GM12878 (cell line): ENCODE measurements at regions not wholly inside any gene's neighbourhood (a gene's known extent, or its start where the extent isn't known, plus 50 kb on each side); places are given as distances from the start of the nearest gene placed in this dataset.

Experiments
- ATAC-seq: fragments of 200-7000 bp; cut with Tn5 transposase; 3 replicates; pipeline ENCODE4 v1.9.1; 2020; ENCODE audit warnings: mild to moderate bottlenecking, moderate library complexity
- BruUV-seq: library from RNA; stranded (reverse); fragments of 400-500 nt; replicated peaks from 2 replicates; lab custom pipeline; 2021; lab: Mats Ljungman, UMichigan
- CTCF ChIA-PET: fragments of 300-600 bp; sonication (Branson Sonifier 250); formaldehyde crosslinking; extraction: SDS; loops from one replicate; lab custom pipeline; 2021; ENCODE audit warnings: inconsistent platforms; lab: Yijun Ruan, JAX
- POLR2A ChIA-PET: fragments of 350-600 bp; formaldehyde crosslinking; extraction: SDS; loops from one replicate; lab custom pipeline; 2021; ENCODE audit warnings: inconsistent platforms; lab: Charles Lee
- RAD21 ChIA-PET: fragments of 300-600 bp; sonication (Branson Sonifier 250); formaldehyde crosslinking; loops from one replicate; lab custom pipeline; 2023; ENCODE audit warnings: antibody characterized with exemption; ENCODE audit not compliant: unreplicated experiment; lab: Charles Lee
- SMC1A ChIA-PET: fragments of 300-600 bp; sonication (Branson Sonifier 250); formaldehyde crosslinking; loops from one replicate; lab custom pipeline; 2023; ENCODE audit not compliant: unreplicated experiment, uncharacterized antibody; lab: Charles Lee
- DNase-seq: peaks from one replicate; pipeline ENCODE4 v3.0.0-alpha.2; 2011; ENCODE audit warnings: low read depth, low spot score
- FAIRE-seq: peaks from 3 replicates; lab custom pipeline; 2011; peaks lifted over from hg19 to GRCh38; lab: Jason Lieb, UNC
- H2AFZ ChIP-seq: 2 replicates; pipeline ENCODE4 v1.6.0; 2011; ENCODE audit warnings: low read depth, low read length, control low read depth; ENCODE audit not compliant: control insufficient read depth
- H3K27ac ChIP-seq: 2 replicates; pipeline ENCODE4 v1.5.1; 2011; ENCODE audit warnings: control low read depth; ENCODE audit not compliant: control insufficient read depth, insufficient read depth
- H3K27me3 ChIP-seq, 2 experiments: replicated peaks in 1 of 2; 2 replicates each; pipeline versions ENCODE4 v1.6.0 to v1.6.1; 2011; ENCODE audit warnings: low read length in 1 of 2; ENCODE audit not compliant: control insufficient read depth in 2 of 2, insufficient read depth in 2 of 2
- H3K36me3 ChIP-seq, 2 experiments: 2 replicates each; pipeline ENCODE4 v1.5.1; 2011; ENCODE audit warnings: low read length in 1 of 2; ENCODE audit not compliant: control insufficient read depth in 2 of 2, insufficient read depth in 2 of 2
- H3K4me1 ChIP-seq: 2 replicates; pipeline ENCODE4 v1.6.1; 2011; ENCODE audit warnings: mild to moderate bottlenecking, low read length, moderate library complexity, mixed read lengths; ENCODE audit not compliant: control insufficient read depth, insufficient read depth
- H3K4me2 ChIP-seq: 2 replicates; pipeline ENCODE4 v1.6.0; 2011; ENCODE audit warnings: control low read depth; ENCODE audit not compliant: control insufficient read depth, insufficient read depth
- H3K4me3 ChIP-seq: fragments of 200-600 bp; sonication (generic); 2 replicates; pipeline ENCODE4 v1.5.1; 2016
- H3K79me2 ChIP-seq: 2 replicates; pipeline ENCODE4 v1.6.0; 2011; ENCODE audit warnings: low read length; ENCODE audit not compliant: control insufficient read depth, insufficient read depth
- H3K9ac ChIP-seq: 2 replicates; pipeline ENCODE4 v1.8.0; 2011; ENCODE audit warnings: low read length, control low read depth, mixed read lengths; ENCODE audit not compliant: control insufficient read depth, insufficient read depth
- H3K9me3 ChIP-seq: replicated peaks from 3 replicates; pipeline ENCODE4 v1.5.1; 2011; ENCODE audit warnings: mild to moderate bottlenecking, low read length; ENCODE audit not compliant: control insufficient read depth, insufficient read depth
- H4K20me1 ChIP-seq: 2 replicates; pipeline ENCODE4 v1.6.0; 2011; ENCODE audit not compliant: control insufficient read depth, insufficient read depth
- BACH1 ChIP-seq: fragments of 450-650 bp; IDR thresholded peaks from 2 replicates; pipeline ENCODE4 v1.6.1; 2017; ENCODE audit warnings: mild to moderate bottlenecking, borderline replicate concordance
- BMI1 ChIP-seq: fragments of 450-650 bp; IDR thresholded peaks from 2 replicates; pipeline ENCODE4 v1.6.1; 2016; ENCODE audit warnings: mild to moderate bottlenecking, moderate library complexity, borderline replicate concordance
- CHD2 ChIP-seq: IDR thresholded peaks from 2 replicates; pipeline ENCODE4 v1.6.1; 2011; ENCODE audit warnings: low read depth, low read length, improper control_type of control experiment, borderline replicate concordance
- KAT2A ChIP-seq: conservative IDR thresholded peaks from 2 replicates; pipeline ENCODE4 v1.6.1; 2011; ENCODE audit warnings: low read depth, low read length; ENCODE audit not compliant: control insufficient read depth
- KDM1A ChIP-seq: fragments of 200-600 bp; sonication (generic); IDR thresholded peaks from 2 replicates; pipeline ENCODE4 v1.6.1; 2016; ENCODE audit warnings: borderline replicate concordance
- NFYB ChIP-seq: IDR thresholded peaks from 2 replicates; pipeline ENCODE4 v1.6.1; 2011; ENCODE audit warnings: low read depth, mild to moderate bottlenecking, low read length, improper control_type of control experiment, moderate library complexity; ENCODE audit not compliant: insufficient read depth
- NRF1 ChIP-seq: conservative IDR thresholded peaks from 2 replicates; pipeline ENCODE4 v1.6.1; 2011; ENCODE audit warnings: mild to moderate bottlenecking, low read depth, low read length, improper control_type of control experiment
- POLR2A ChIP-seq: IDR thresholded peaks from 2 replicates; pipeline ENCODE4 v1.6.1; 2011; ENCODE audit warnings: low read depth, mild to moderate bottlenecking, low read length
- SP1 ChIP-seq: IDR thresholded peaks from one replicate; pipeline ENCODE4 v1.6.1; 2011; ENCODE audit warnings: low read depth, low read length
- STAT1 ChIP-seq: fragments of 450-650 bp; conservative IDR thresholded peaks from 2 replicates; pipeline ENCODE4 v1.6.1; 2014; ENCODE audit warnings: antibody characterized with exemption, mild to moderate bottlenecking
- SUPT20H ChIP-seq: IDR thresholded peaks from 2 replicates; pipeline ENCODE4 v1.6.1; 2011; ENCODE audit warnings: low read depth, mild to moderate bottlenecking, low read length, moderate library complexity, borderline replicate concordance; ENCODE audit not compliant: control insufficient read depth
- TCF12 ChIP-seq: IDR thresholded peaks from 2 replicates; pipeline ENCODE4 v1.6.1; 2011; ENCODE audit warnings: low read depth, mild to moderate bottlenecking, low read length
- in situ Hi-C: fragments of 300-500 bp; cut with MboI; formaldehyde crosslinking; loops from 9 replicates; pipeline ENCODE4 v1.14.3; 2018; ENCODE audit warnings: mixed read lengths
- intact Hi-C: fragments of 100-400 bp; cut with micrococcal nuclease; formaldehyde crosslinking; loops from one replicate; pipeline ENCODE4 v1.14.2; 2022; ENCODE audit not compliant: unreplicated experiment
- TF ChIP-seq, protein P1 (sequence below): fragments of 450-650 bp; IDR thresholded peaks from 2 replicates; pipeline ENCODE4 v1.6.1; 2017; ENCODE audit warnings: mild to moderate bottlenecking
- TF ChIP-seq, protein P2 (sequence below): IDR thresholded peaks from 2 replicates; pipeline ENCODE4 v1.6.1; 2011; ENCODE audit warnings: borderline replicate concordance, low read depth, mild to moderate bottlenecking, moderate library complexity, mixed read lengths, low read length; ENCODE audit not compliant: insufficient read depth; ENCODE audit errors: extremely low read length
- TF ChIP-seq, protein P3 (sequence below): fragments of 150-350 bp; IDR thresholded peaks from 2 replicates; pipeline ENCODE4 v1.6.1; 2014; ENCODE audit warnings: mild to moderate bottlenecking, low read depth, low read length
- TF ChIP-seq, protein P4 (sequence below): fragments of 450-650 bp; formaldehyde crosslinking; IDR thresholded peaks from 2 replicates; pipeline ENCODE4 v1.4.0; 2022; ENCODE audit warnings: mild to moderate bottlenecking, moderate library complexity
- TF ChIP-seq, protein P5 (sequence below): IDR thresholded peaks from 2 replicates; pipeline ENCODE4 v1.6.1; 2012; ENCODE audit warnings: low read length, inconsistent platforms

DNA sequence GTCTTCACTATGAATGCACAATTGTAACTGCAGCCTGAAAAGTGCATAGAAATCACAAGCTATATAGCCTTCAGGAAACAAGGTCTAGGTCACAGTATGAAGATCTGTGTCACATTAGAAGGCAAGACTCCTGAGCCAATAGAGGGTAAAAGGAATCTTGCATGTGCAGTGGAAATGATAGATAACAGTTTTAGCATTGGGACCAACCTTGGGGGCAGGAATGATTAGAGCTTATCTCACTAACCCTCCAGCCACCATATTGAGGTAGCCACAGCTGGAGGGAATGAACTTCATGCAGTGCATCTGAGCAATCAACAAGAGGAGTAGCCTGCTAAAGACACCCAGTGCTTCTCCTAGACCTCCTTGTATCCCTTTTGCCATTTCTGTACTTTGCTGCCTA is 390.1 kb downstream of the LTN1 start:
- no peak for FAIRE-seq
- intact Hi-C loops (no loop called here), in situ Hi-C loops (no loop called here)
- ChIA-PET CTCF (no interaction called here), SMC1A (no interaction called here), RAD21 (no interaction called here), POLR2A (no interaction called here)
- no peaks in the 10 kb centered on the region for H3K36me3 ChIP-seq
- TF ChIP-seq, protein P1, sequence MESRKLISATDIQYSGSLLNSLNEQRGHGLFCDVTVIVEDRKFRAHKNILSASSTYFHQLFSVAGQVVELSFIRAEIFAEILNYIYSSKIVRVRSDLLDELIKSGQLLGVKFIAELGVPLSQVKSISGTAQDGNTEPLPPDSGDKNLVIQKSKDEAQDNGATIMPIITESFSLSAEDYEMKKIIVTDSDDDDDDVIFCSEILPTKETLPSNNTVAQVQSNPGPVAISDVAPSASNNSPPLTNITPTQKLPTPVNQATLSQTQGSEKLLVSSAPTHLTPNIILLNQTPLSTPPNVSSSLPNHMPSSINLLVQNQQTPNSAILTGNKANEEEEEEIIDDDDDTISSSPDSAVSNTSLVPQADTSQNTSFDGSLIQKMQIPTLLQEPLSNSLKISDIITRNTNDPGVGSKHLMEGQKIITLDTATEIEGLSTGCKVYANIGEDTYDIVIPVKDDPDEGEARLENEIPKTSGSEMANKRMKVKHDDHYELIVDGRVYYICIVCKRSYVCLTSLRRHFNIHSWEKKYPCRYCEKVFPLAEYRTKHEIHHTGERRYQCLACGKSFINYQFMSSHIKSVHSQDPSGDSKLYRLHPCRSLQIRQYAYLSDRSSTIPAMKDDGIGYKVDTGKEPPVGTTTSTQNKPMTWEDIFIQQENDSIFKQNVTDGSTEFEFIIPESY = no peak
- TF ChIP-seq STAT1 (no peak), BACH1 (no peak), KAT2A (no peak), POLR2A (no peak), TCF12 (no peak), CHD2 (no peak), KDM1A (no peak), NRF1 (no peak), NFYB (no peak), SUPT20H (no peak), BMI1 (no peak), SP1 (no peak)
- TF ChIP-seq, protein P2, sequence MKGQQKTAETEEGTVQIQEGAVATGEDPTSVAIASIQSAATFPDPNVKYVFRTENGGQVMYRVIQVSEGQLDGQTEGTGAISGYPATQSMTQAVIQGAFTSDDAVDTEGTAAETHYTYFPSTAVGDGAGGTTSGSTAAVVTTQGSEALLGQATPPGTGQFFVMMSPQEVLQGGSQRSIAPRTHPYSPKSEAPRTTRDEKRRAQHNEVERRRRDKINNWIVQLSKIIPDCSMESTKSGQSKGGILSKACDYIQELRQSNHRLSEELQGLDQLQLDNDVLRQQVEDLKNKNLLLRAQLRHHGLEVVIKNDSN = no peak
- TF ChIP-seq, protein P3, sequence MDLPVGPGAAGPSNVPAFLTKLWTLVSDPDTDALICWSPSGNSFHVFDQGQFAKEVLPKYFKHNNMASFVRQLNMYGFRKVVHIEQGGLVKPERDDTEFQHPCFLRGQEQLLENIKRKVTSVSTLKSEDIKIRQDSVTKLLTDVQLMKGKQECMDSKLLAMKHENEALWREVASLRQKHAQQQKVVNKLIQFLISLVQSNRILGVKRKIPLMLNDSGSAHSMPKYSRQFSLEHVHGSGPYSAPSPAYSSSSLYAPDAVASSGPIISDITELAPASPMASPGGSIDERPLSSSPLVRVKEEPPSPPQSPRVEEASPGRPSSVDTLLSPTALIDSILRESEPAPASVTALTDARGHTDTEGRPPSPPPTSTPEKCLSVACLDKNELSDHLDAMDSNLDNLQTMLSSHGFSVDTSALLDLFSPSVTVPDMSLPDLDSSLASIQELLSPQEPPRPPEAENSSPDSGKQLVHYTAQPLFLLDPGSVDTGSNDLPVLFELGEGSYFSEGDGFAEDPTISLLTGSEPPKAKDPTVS = no peak
- TF ChIP-seq, protein P4, sequence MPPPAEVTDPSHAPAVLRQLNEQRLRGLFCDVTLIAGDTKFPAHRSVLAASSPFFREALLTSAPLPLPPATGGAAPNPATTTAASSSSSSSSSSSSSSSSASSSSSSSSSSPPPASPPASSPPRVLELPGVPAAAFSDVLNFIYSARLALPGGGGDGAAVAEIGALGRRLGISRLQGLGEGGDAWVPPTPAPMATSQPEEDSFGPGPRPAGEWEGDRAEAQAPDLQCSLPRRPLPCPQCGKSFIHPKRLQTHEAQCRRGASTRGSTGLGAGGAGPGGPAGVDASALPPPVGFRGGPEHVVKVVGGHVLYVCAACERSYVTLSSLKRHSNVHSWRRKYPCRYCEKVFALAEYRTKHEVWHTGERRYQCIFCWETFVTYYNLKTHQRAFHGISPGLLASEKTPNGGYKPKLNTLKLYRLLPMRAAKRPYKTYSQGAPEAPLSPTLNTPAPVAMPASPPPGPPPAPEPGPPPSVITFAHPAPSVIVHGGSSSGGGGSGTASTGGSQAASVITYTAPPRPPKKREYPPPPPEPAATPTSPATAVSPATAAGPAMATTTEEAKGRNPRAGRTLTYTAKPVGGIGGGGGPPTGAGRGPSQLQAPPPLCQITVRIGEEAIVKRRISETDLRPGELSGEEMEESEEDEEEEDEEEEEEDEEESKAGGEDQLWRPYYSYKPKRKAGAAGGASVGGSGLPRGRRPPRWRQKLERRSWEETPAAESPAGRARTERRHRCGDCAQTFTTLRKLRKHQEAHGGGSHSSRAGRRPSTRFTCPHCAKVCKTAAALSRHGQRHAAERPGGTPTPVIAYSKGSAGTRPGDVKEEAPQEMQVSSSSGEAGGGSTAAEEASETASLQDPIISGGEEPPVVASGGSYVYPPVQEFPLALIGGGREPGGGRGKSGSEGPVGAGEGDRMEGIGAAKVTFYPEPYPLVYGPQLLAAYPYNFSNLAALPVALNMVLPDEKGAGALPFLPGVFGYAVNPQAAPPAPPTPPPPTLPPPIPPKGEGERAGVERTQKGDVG (CRISPR knock-in tag) = no peak
- TF ChIP-seq, protein P5, sequence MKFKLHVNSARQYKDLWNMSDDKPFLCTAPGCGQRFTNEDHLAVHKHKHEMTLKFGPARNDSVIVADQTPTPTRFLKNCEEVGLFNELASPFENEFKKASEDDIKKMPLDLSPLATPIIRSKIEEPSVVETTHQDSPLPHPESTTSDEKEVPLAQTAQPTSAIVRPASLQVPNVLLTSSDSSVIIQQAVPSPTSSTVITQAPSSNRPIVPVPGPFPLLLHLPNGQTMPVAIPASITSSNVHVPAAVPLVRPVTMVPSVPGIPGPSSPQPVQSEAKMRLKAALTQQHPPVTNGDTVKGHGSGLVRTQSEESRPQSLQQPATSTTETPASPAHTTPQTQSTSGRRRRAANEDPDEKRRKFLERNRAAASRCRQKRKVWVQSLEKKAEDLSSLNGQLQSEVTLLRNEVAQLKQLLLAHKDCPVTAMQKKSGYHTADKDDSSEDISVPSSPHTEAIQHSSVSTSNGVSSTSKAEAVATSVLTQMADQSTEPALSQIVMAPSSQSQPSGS = no peak
- H3K27ac ChIP-seq = no peak overlapping the region
- no peaks in the 10 kb centered on the region for H4K20me1 ChIP-seq
- no peak for ATAC-seq
- no peak overlapping the region for H3K4me2 ChIP-seq
- H3K9ac ChIP-seq = no peak overlapping the region
- no peaks in the 10 kb centered on the region; the same call in 2 of the 3 replicates for H3K9me3 ChIP-seq
- no peaks in the 10 kb centered on the region for H3K79me2 ChIP-seq
- H3K27me3 ChIP-seq = no peaks in the 10 kb centered on the region
- no peak for DNase-seq
- no peaks in the 10 kb centered on the region for H3K4me1 ChIP-seq
- BruUV-seq = no TSS peak
- H2AFZ ChIP-seq = no peak overlapping the region
- no peak overlapping the region for H3K4me3 ChIP-seq
